MG63 (cell line): ENCODE measurements at regions not wholly inside any gene's neighbourhood (a gene's known extent, or its start where the extent isn't known, plus 50 kb on each side); places are given as distances from the start of the nearest gene placed in this dataset.
A peak's percentile ranks its signal among the peaks of the same experiment; 100 is the strongest.

Experiments
- DNase-seq: peaks from one replicate; pipeline ENCODE4 v3.0.0-alpha.2; 2020
- H3K27me3 ChIP-seq: fragments of 250-450 bp; sonication (Bioruptor Pico); 2 replicates; pipeline ENCODE4 v1.5.1; 2020; ENCODE audit warnings: mild to moderate bottlenecking, moderate library complexity
- H3K36me3 ChIP-seq: fragments of 250-450 bp; sonication (Bioruptor Pico); 2 replicates; pipeline ENCODE4 v1.5.1; 2020; ENCODE audit warnings: mild to moderate bottlenecking, moderate library complexity
- H3K4me3 ChIP-seq: fragments of 250-450 bp; sonication (Bioruptor Pico); 2 replicates; pipeline ENCODE4 v1.5.1; 2020; ENCODE audit warnings: mild to moderate bottlenecking, moderate library complexity
- H3K9me3 ChIP-seq: fragments of 250-450 bp; sonication (Bioruptor Pico); 2 replicates; pipeline ENCODE4 v1.5.1; 2020; ENCODE audit warnings: mild to moderate bottlenecking, moderate library complexity

DNA sequence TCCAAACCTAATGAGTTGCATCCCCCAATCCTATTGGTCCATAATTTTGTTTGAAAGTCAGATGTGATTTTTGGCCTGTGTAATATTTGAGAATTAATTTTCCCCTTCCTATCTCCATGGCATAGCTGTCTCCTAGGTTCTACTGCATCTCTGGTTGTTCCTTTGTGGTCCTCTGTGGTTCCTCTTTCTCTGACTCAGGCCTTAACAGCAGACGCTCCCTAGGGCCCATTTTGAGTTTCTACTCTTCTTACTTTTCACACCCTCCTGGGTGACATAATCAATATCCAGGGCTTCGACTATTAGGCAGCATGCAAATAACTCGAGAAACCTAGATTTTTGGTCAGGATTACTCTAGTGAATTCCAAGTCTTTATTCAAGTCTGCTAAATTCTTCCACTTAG is 160.7 kb downstream of the RFC3 start:
- H3K4me3 ChIP-seq = no peak overlapping the region
- no peaks in the 10 kb centered on the region for H3K36me3 ChIP-seq
- DNase-seq = no peak
- H3K27me3 ChIP-seq = no peaks in the 10 kb centered on the region
- H3K9me3 ChIP-seq = no peaks in the 10 kb centered on the region

DNA sequence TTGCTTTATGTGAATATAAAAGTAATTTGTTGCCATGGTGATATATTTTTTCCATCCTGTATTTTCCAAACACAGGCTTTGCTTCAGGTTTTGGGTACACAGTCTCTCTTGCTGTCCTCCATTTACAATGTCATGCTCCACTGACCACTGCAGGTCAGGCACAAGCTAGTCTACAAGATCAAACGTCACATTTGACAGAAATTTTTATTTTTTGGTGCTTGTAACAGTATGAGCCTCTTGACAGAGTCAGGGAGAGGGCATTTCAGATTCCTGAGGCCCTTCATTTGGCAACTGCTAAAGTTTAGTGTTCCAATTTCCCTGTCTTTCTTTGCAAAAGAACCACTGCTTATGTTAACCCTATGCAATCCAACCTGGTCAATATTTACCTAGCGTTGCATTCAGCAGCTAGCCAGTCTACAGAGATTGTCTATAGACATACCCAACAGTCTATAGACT is 175.0 kb downstream of the RFC3 start:
- DNase-seq = no peak
- no peaks in the 10 kb centered on the region for H3K9me3 ChIP-seq
- no peaks in the 10 kb centered on the region for H3K36me3 ChIP-seq
- no peaks in the 10 kb centered on the region for H3K27me3 ChIP-seq
- H3K4me3 ChIP-seq = no peak overlapping the region

DNA sequence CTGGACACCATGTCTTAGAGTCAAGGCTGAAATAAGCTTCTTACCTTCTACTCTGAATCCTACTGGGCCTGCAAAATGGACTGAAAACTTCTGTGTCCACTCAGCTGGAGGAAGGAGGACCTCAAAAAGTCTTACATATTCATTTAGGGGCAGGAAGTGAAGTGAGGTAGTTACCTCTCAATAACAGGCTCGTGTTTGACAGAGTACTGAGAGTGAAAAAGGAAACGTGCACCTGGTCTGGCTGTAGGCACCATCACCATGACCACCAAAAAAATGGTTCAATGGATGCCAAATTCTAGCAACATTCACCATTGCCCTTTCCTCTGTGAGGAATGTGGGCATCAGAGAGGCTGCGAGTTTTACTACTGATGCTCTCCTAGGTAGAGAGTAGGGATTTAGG is 176.2 kb downstream of the RFC3 start:
- DNase-seq = no peak
- Histone ChIP-seq H3K4me3 (no peak overlapping the region), H3K27me3 (no peaks in the 10 kb centered on the region), H3K9me3 (no peaks in the 10 kb centered on the region), H3K36me3 (no peaks in the 10 kb centered on the region)

DNA sequence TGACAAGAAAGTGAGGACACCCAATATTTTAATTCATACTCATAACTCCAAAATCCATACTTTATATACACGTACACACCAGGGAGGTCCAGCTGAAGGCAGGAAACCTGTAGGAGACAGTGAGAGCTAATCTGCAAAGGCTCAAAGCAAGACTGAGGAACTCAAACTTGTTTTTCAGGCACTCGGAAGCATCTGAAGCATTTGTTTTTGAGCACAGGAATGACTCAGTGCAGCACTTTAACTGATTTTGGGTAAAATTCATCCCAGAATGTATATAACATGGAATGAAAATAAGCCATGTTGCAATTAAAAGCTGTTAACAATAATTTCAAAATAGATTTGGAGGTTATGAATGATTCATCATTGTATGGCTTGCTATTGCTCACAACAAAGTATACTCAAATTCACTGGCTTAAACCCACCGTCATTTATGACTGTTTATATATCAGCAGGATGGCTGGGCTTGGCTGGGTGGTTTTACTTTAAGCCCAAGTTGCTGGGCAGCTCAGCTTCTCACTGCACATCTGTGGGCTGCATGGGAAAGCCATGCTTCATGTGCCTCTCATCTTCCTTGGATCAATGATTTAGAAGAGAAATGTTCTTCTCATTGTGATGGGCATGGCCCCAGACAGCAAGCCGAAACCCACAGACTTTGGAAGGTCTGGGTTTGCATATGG is 177.0 kb downstream of the RFC3 start:
- peak; percentile 69 for DNase-seq
- H3K4me3 ChIP-seq = no peak overlapping the region
- no peaks in the 10 kb centered on the region for H3K27me3 ChIP-seq
- H3K9me3 ChIP-seq = no peaks in the 10 kb centered on the region
- H3K36me3 ChIP-seq = no peaks in the 10 kb centered on the region

DNA sequence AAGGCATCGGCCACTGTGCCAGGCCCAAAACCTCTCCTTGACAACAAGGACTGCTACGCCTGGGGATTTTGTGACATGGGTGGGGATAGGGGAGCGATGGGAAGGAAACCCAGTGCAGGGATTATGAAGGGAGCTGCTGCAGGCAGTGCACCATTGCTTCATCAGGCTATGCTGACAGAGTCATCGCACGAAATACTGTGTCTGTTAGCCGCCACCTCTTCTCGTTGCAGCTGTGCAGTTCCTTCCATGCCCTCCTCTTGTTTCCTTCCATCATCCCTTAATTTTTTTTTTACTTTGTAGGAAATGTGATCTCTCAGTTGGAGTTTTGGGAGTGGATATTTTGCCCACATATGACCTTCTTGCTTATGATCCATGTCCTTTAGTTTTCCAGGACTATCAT is 178.7 kb downstream of the RFC3 start:
- Histone ChIP-seq H3K4me3 (no peak overlapping the region), H3K9me3 (no peaks in the 10 kb centered on the region), H3K36me3 (no peaks in the 10 kb centered on the region), H3K27me3 (no peaks in the 10 kb centered on the region)
- DNase-seq = no peak

DNA sequence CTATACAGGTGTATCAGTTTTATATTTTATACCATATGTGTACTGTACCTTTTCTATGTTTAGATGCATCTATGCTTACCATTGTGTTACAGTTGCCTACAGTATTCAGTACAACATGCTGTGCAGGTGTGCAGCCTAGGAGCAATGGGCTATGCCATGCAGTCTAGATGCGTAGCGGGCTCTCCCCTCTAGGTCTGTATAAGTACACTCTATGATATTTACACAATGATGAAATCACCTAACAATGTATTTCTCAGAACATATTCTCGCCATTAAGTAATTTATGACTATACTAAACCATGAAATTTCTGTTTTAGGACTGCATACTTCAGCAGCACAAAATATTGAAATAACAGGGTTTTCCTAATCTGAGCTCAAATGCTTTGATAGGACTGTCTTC is 179.6 kb downstream of the RFC3 start:
- Histone ChIP-seq H3K36me3 (no peaks in the 10 kb centered on the region), H3K9me3 (no peaks in the 10 kb centered on the region), H3K27me3 (no peaks in the 10 kb centered on the region), H3K4me3 (no peak overlapping the region)
- DNase-seq = no peak

DNA sequence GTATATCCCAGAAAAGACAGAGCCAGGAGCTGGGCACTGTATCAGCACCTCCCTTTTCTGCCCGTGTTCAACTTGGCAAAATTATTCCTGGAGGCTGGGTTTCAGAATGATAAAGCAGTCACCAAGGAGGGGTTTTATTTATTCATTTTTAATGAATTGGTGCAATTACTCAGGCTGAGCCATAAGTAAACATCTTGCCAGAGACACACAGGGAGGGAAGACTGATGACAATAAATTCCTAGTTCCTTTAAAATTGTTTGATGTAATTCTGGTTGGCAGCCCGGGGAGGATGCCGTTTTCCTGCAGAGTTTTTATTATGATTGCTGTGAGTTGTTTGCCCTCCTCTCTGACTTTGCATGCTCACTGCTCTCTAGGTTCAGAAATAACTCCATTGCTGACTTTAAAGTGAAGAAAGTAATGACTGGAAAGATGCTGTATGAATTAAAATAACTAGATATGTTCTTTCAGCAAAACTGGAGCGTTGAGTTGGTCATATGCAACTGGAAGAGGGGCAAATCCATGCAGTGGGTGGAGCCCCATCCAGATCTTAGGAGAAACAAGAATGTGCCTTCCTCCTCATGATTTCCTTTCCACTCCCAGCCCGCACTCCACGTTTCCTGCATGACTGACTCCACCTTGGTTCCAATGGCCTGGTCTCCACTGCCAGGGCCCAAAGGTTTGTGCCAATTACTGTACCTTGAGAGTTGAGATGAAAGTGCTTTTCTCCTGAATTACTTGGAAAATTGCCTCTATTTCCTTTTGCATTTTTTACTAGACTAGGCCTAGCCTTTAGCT is 182.1 kb downstream of the RFC3 start:
- peak; percentile 50 for DNase-seq
- H3K36me3 ChIP-seq = no peaks in the 10 kb centered on the region
- H3K4me3 ChIP-seq = no peak overlapping the region
- no peaks in the 10 kb centered on the region for H3K9me3 ChIP-seq
- H3K27me3 ChIP-seq = no peaks in the 10 kb centered on the region

DNA sequence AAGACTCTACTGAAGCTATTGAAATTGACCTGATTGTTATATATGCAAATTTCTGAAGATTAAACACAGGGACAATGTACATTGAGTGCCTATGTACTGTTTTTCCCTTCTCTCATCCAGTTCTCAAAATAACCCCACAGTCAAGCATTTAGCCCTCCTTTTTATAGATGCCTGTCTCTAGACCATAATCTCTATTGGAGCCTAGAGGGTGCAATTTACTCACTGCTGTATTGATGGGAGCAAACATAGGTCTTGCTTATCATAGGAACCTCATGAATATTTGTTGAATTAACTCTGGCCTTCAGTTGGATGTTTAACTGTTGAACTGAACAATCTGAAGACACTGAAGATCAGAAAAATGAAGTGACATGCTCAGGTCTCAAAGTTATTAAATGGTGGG is 183.0 kb downstream of the RFC3 start:
- Histone ChIP-seq H3K27me3 (no peaks in the 10 kb centered on the region), H3K36me3 (no peaks in the 10 kb centered on the region), H3K4me3 (no peak overlapping the region), H3K9me3 (no peaks in the 10 kb centered on the region)
- no peak for DNase-seq

DNA sequence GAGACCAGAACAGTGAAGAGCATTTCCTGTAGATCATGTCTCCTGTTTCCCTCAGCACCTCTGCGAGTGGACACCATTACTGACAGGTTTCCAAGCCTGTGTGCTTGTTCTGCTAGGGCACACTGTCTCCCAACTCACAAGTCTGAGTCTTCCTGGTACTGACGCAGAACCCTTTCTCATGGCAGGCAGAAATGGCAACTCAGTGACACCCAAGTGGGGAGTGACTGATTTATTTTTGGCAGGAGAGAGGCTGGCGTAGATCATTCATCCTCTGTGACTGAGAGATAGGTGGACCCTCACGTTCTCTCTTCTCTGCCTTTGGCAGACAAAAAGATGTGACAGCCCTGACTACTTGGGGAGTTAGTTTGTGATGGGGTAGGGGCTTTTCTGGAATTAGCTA is 183.4 kb downstream of the RFC3 start:
- Histone ChIP-seq H3K27me3 (no peaks in the 10 kb centered on the region), H3K4me3 (no peak overlapping the region), H3K9me3 (no peaks in the 10 kb centered on the region), H3K36me3 (no peaks in the 10 kb centered on the region)
- no peak for DNase-seq

DNA sequence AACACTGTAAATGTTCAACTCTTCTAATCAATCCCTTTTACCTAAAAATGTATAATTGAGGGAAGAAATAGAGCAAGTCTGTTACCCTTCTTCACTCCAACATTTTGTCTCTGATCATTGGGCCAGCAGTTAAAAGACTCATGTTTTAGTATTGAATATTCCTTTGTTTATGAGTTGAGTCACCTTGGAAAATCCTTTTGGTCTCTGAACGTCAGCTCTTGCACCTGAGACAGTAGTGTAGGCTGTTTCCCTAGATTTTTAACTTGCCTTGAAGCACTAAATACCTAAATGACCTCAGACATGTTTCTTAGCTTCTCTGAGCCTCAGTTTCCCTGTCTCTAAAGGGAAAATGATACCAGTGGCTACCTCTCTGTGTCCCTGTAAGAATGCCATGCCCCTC is 184.2 kb downstream of the RFC3 start:
- no peaks in the 10 kb centered on the region for H3K9me3 ChIP-seq
- H3K4me3 ChIP-seq = no peak overlapping the region
- no peaks in the 10 kb centered on the region for H3K27me3 ChIP-seq
- DNase-seq = no peak
- no peaks in the 10 kb centered on the region for H3K36me3 ChIP-seq

DNA sequence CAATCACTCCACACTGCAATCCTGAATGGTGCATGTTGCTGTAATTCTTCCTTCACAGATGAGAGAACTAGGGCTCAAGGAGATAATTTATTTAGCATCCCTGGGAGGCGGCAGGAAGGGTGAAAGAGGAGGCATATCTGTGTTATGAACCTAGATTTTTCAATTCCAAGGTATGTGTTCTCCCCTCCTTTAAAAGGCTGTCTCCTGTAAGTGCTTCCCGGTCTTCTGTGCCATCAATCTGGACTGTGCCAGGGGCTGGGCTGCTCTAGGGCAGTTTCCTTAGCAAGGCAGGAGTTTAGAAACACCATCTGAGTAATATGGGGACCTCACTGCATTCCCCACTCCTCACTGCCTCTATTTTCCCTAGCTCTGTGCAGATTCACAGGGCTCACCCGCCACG is 185.0 kb downstream of the RFC3 start:
- Histone ChIP-seq H3K36me3 (no peaks in the 10 kb centered on the region), H3K4me3 (no peak overlapping the region), H3K9me3 (no peaks in the 10 kb centered on the region), H3K27me3 (no peaks in the 10 kb centered on the region)
- no peak for DNase-seq

DNA sequence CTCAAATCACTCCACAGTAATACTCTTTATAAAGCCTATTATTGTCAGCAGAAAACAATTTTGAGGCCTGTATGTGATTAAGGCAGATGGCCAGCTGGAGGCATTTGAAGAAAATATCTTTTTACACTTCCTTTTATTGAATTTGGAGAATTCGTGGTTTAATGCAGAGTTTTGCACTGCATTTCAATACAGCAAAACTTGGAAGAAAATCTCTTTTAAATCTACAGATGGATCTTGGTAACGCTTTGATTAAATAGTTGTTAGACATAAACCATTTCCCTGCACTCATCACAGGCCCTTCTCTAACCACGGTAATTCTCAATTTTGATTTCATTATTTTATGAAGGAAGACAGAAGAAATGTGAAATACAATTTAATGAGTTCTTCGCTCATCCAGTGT is 185.7 kb downstream of the RFC3 start:
- Histone ChIP-seq H3K4me3 (no peak overlapping the region), H3K36me3 (no peaks in the 10 kb centered on the region), H3K9me3 (no peaks in the 10 kb centered on the region), H3K27me3 (no peaks in the 10 kb centered on the region)
- no peak for DNase-seq

DNA sequence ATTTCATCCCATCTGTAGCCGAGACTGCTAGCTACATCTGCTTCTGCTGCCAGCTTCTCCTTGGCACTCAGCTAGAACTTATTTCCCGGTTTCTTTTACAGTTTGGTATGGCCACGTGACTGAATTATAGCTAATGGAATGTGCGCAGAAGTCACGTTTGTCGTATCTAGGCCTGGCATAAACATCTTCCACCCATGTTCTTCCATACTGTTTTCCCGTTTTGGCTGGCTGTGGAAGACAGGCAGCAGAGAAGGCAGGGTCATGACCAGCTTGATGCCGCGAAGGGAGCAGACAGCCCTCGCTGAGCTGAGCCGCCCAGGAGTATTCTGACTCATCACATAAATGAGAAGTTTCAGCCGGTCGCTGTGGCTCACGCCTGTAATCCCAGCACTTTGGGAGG is 186.7 kb downstream of the RFC3 start:
- Histone ChIP-seq H3K4me3 (no peak overlapping the region), H3K9me3 (no peaks in the 10 kb centered on the region), H3K27me3 (no peaks in the 10 kb centered on the region), H3K36me3 (no peaks in the 10 kb centered on the region)
- no peak for DNase-seq

DNA sequence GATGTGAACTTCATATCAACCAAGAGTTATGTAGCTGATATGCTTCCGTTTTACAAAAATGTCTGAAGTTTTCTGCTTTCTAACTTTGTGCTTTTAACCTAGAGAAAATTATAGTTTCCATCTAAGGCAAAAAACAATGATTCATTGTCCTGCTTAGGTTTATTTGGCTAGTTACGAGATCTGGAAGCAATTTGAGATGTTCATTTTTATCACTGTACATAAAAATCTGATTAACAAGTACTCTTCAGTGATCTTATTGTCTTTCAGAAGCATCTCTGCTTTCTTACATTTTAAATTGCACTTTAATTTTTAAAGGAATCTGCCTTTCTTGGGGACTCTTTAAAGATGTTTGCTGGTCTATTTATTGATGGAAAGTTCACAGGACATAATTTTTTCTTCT is 188.1 kb downstream of the RFC3 start:
- no peaks in the 10 kb centered on the region for H3K36me3 ChIP-seq
- H3K4me3 ChIP-seq = no peak overlapping the region
- no peaks in the 10 kb centered on the region for H3K27me3 ChIP-seq
- no peaks in the 10 kb centered on the region for H3K9me3 ChIP-seq
- DNase-seq = no peak

DNA sequence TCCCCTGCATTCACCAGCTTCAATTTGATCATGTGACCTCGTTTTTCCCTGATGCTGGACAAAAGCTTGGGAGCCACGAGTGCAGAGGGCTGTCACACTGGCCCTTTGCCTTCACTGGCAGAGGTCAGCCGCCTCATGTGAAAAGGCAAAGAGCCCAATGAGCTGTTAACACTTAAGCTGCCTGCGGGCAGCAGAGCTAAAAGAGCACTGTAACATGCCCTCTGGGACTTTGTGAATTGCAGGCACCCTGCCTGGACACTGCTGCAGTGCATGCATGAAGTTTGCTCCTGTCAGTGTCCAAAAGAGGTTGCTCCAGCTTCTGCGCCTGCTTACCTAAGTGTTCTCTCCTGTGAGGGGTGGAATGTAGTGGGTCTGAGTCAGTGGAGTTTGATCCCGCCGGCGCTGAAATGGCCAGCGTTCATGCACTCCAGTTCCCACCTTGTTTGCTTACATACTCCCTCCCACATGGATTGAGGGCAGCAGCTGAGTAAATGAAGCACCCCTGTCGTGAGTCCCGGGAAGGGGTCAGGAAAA is 193.7 kb downstream of the RFC3 start:
- no peaks in the 10 kb centered on the region for H3K27me3 ChIP-seq
- DNase-seq = no peak

DNA sequence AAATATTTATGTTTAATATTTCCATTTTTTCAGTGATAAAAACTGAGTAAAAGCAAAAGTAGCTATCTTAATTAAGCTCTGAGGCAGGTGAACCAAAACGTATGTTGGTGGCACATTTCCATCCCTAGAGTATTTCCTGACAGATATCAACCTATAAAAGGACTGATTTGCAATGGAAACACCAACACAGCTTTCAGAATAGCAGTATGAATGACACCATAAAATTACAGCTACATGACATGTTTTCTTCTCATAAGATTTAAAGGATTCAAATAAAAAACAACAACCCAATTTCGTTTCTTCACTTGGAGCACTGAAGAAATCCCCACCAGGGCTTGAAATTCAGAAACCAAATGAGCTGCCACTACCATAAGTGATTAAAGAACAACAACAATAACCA is 194.4 kb downstream of the RFC3 start:
- Histone ChIP-seq H3K36me3 (no peaks in the 10 kb centered on the region), H3K9me3 (no peaks in the 10 kb centered on the region), H3K27me3 (no peaks in the 10 kb centered on the region), H3K4me3 (no peak overlapping the region)
- DNase-seq = no peak

More for the DNA sequence above, 193.7 kb downstream of the RFC3 start:
- H3K36me3 ChIP-seq = no peaks in the 10 kb centered on the region
- no peak overlapping the region for H3K4me3 ChIP-seq
- no peaks in the 10 kb centered on the region for H3K9me3 ChIP-seq

DNA sequence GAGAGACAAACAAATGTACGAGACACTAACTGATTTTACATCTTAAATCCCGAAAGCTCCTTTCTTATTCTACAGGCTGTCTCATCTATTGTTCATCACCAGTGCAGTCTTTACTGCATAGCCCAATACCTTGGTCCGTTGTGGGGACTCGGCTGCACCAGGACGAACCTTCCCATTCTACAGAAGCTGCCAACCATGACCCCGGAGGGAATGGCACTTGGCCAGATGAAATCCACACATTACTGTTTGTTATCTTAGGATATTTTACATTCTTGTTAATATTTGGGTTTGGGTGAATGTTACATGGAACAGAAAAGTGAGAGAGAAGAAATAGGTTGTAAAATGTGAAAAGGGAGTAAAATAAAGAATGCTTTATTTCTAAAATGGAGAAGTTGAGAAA is 195.1 kb downstream of the RFC3 start:
- H3K9me3 ChIP-seq = no peaks in the 10 kb centered on the region
- no peak overlapping the region for H3K4me3 ChIP-seq
- no peak for DNase-seq
- H3K36me3 ChIP-seq = no peaks in the 10 kb centered on the region
- no peaks in the 10 kb centered on the region for H3K27me3 ChIP-seq

DNA sequence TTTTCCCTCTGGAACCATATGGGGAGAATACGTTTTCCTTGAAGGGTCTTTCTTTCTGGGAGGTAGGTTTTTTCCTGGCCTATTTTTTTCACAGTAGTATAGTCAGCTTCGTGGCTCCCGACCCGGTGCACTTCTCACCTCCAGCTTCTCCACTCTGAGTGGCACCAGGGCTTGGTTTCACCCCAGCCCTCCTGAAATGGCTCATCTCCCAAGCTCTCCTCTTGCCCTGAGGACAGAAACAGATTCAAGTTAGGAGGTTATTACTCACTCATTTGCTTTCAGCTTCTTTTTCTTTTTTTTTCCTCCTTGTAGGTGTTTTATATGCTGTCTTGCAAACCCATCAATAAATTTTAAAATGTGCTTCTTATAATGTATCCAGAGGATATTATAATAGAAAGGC is 199.3 kb downstream of the RFC3 start:
- no peak overlapping the region for H3K4me3 ChIP-seq
- peaks cover 2% of the 10 kb centered on the region; the same call in 1 of the 2 replicates for H3K9me3 ChIP-seq
- no peak for DNase-seq
- H3K36me3 ChIP-seq = no peaks in the 10 kb centered on the region
- no peaks in the 10 kb centered on the region for H3K27me3 ChIP-seq
